ENCODE measurements at regions not wholly inside any gene's neighbourhood (a gene's known extent, or its start where the extent isn't known, plus 50 kb on each side); places are given as distances from the start of the nearest gene placed in this dataset.

DNA sequence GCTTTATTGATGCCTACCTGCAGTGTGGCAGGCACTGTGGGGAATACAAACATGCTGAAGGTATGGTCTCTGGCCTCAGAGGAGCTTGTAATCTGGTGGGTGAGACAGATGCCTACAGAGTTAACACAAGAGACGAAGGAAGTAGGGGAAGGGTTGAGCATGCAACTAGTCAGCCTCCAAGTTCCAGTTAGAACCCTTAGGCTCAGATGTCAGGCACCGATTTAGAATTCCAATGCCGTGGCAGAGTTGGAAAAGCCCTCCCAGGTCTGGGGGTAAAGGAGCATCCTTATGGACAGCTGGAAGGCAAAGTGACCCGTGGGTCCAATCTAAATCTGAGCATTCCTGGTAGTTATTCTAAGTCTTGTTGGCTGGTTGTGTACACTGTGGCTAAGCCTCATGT lies 132.9 kb upstream of the GJB5 start:
- Histone ChIP-seq H3F3A (ENCODE audit: insufficient read depth, low read length) (no peaks in the 10 kb centered on the region), H3K4me2 (ENCODE audit: low read length) (no peak overlapping the region), H3K79me2 (ENCODE audit: insufficient read depth, low read length) (no peaks in the 10 kb centered on the region), H3K27ac (ENCODE audit: low read depth, low read length, poor library complexity, severe bottlenecking) (no peak overlapping the region), H3K36me3 (ENCODE audit: insufficient read depth, low read length) (no peaks in the 10 kb centered on the region), H3K4me3 (ENCODE audit: low read depth, low read length, poor library complexity, severe bottlenecking) (no peak overlapping the region), H3K9me2 (ENCODE audit: low read depth, low read length) (no peaks in the 10 kb centered on the region), H3K9ac (ENCODE audit: low read length) (no peak overlapping the region), H3K4me1 (ENCODE audit: insufficient read depth, low read length, severe bottlenecking) (no peaks in the 10 kb centered on the region), H4K20me1 (ENCODE audit: insufficient read depth, low read length) (no peaks in the 10 kb centered on the region), H3K9me3 (ENCODE audit: low read length) (no peaks in the 10 kb centered on the region), H2AFZ (ENCODE audit: low read length) (no peak overlapping the region), H3K27me3 (ENCODE audit: insufficient read depth, low read length) (no peaks in the 10 kb centered on the region)
- TF ChIP-seq, protein P1, sequence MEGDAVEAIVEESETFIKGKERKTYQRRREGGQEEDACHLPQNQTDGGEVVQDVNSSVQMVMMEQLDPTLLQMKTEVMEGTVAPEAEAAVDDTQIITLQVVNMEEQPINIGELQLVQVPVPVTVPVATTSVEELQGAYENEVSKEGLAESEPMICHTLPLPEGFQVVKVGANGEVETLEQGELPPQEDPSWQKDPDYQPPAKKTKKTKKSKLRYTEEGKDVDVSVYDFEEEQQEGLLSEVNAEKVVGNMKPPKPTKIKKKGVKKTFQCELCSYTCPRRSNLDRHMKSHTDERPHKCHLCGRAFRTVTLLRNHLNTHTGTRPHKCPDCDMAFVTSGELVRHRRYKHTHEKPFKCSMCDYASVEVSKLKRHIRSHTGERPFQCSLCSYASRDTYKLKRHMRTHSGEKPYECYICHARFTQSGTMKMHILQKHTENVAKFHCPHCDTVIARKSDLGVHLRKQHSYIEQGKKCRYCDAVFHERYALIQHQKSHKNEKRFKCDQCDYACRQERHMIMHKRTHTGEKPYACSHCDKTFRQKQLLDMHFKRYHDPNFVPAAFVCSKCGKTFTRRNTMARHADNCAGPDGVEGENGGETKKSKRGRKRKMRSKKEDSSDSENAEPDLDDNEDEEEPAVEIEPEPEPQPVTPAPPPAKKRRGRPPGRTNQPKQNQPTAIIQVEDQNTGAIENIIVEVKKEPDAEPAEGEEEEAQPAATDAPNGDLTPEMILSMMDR (IDR thresholded peaks at IDR 0.05; ENCODE audit: low read length): no peak
- TF ChIP-seq EZH2 (IDR thresholded peaks at IDR 0.05; ENCODE audit: borderline replicate concordance, low read length): no peak

- Histone ChIP-seq H3K4me1 (ENCODE audit: insufficient read depth, low read length, severe bottlenecking) (no peaks in the 10 kb centered on the region), H2AFZ (ENCODE audit: low read length) (no peak overlapping the region), H3K4me2 (ENCODE audit: low read length) (no peak overlapping the region), H3K9me3 (ENCODE audit: low read length) (no peaks in the 10 kb centered on the region), H3K79me2 (ENCODE audit: insufficient read depth, low read length) (no peaks in the 10 kb centered on the region), H3K27ac (ENCODE audit: low read depth, low read length, poor library complexity, severe bottlenecking) (no peak overlapping the region), H3K9ac (ENCODE audit: low read length) (no peak overlapping the region), H3K27me3 (ENCODE audit: insufficient read depth, low read length) (no peaks in the 10 kb centered on the region), H4K20me1 (ENCODE audit: insufficient read depth, low read length) (no peaks in the 10 kb centered on the region), H3K4me3 (ENCODE audit: low read depth, low read length, poor library complexity, severe bottlenecking) (no peak overlapping the region), H3K36me3 (ENCODE audit: insufficient read depth, low read length) (no peaks in the 10 kb centered on the region), H3F3A (ENCODE audit: insufficient read depth, low read length) (no peaks in the 10 kb centered on the region), H3K9me2 (ENCODE audit: low read depth, low read length) (no peaks in the 10 kb centered on the region)
- no peak for TF ChIP-seq EZH2 (IDR thresholded peaks at IDR 0.05; ENCODE audit: borderline replicate concordance, low read length)
Measured at GRCh38 chr1:34625521-34626015, 129.3 kb upstream of the GJB5 start.

DNA sequence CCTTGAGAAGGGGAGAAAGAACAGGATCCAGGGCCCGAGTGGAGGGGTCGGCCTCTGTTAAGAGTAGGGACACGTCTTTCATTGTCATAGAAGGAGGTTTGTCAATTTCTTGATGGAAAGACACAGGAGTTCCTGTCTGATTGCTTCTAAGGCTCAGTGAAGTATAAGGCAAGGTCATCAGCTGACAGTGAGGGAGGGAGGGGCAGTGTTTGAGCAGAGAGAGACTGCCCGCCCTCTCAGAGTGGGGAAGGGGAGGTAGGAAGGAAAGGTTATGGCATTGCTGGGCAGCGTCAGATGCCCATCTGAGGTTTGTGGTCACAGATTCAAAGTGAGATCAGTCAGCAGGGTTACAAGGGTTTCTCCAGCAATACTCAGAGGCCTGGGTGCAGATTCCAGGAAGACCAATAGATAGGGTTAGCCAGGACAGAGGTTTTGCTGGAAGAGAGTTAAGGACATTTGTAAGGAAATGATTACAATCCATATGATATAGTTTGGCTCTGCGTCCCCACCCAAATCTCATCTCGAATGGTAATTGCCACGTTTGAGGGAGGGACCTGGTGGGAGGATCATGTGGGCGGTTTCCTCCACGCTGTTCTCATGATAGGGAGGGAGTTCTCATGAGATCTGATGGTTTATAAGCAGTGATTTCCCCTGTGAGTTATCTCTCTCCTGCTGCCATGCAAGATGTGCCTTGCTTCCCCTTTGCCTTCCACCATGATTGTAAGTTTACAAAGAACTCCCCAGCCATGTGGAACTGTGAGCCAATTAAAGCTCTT lies 127.2 kb upstream of the GJB5 start:
- H3K4me2 ChIP-seq (ENCODE audit: low read length): no peak overlapping the region
- H3K9me3 ChIP-seq (ENCODE audit: low read length): no peaks in the 10 kb centered on the region
- H4K20me1 ChIP-seq (ENCODE audit: insufficient read depth, low read length): no peaks in the 10 kb centered on the region
- H3K27ac ChIP-seq (ENCODE audit: low read depth, low read length, poor library complexity, severe bottlenecking): no peak overlapping the region
- no peaks in the 10 kb centered on the region for H3K36me3 ChIP-seq (ENCODE audit: insufficient read depth, low read length)
- no peaks in the 10 kb centered on the region for H3K9me2 ChIP-seq (ENCODE audit: low read depth, low read length)
- no peak overlapping the region for H3K4me3 ChIP-seq (ENCODE audit: low read depth, low read length, poor library complexity, severe bottlenecking)
- no peaks in the 10 kb centered on the region for H3K27me3 ChIP-seq (ENCODE audit: insufficient read depth, low read length)
- no peak overlapping the region for H2AFZ ChIP-seq (ENCODE audit: low read length)
- no peaks in the 10 kb centered on the region for H3K79me2 ChIP-seq (ENCODE audit: insufficient read depth, low read length)
- H3F3A ChIP-seq (ENCODE audit: insufficient read depth, low read length): no peaks in the 10 kb centered on the region
- H3K4me1 ChIP-seq (ENCODE audit: insufficient read depth, low read length, severe bottlenecking): no peaks in the 10 kb centered on the region
- H3K9ac ChIP-seq (ENCODE audit: low read length): no peak overlapping the region
- no peak for TF ChIP-seq EZH2 (IDR thresholded peaks at IDR 0.05; ENCODE audit: borderline replicate concordance, low read length)
- TF ChIP-seq, protein P1 (IDR thresholded peaks at IDR 0.05; ENCODE audit: low read length): no peak

DNA sequence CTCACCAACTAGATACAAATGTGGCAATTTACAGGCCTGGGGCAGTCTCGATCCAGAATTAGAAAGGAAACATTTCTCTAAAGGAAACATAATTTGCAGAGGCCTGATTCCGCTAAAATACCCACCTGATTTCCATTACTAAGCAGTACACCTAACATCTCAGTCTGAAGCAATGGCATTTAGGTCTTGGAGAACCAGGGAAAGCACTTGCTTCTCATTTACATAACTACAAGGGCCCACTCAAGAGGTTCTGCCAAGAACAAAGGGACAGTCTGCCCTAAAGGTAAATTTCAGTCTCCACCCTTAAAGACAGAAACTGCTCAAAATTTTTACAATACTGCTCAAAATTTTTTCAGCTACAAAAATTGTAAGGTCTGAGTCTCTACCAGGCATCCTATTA lies 123.7 kb upstream of the GJB5 start:
- Histone ChIP-seq H3F3A (ENCODE audit: insufficient read depth, low read length) (no peaks in the 10 kb centered on the region), H3K4me1 (ENCODE audit: insufficient read depth, low read length, severe bottlenecking) (no peaks in the 10 kb centered on the region), H3K9me3 (ENCODE audit: low read length) (no peaks in the 10 kb centered on the region), H3K27ac (ENCODE audit: low read depth, low read length, poor library complexity, severe bottlenecking) (no peak overlapping the region), H3K36me3 (ENCODE audit: insufficient read depth, low read length) (no peaks in the 10 kb centered on the region), H3K27me3 (ENCODE audit: insufficient read depth, low read length) (no peaks in the 10 kb centered on the region), H3K4me3 (ENCODE audit: low read depth, low read length, poor library complexity, severe bottlenecking) (no peak overlapping the region), H2AFZ (ENCODE audit: low read length) (no peak overlapping the region), H3K9me2 (ENCODE audit: low read depth, low read length) (no peaks in the 10 kb centered on the region), H4K20me1 (ENCODE audit: insufficient read depth, low read length) (no peaks in the 10 kb centered on the region), H3K4me2 (ENCODE audit: low read length) (no peak overlapping the region), H3K79me2 (ENCODE audit: insufficient read depth, low read length) (no peaks in the 10 kb centered on the region), H3K9ac (ENCODE audit: low read length) (no peak overlapping the region)
- no peak for TF ChIP-seq EZH2 (IDR thresholded peaks at IDR 0.05; ENCODE audit: borderline replicate concordance, low read length)
